ENCODE measurements at regions not wholly inside any gene's neighbourhood (a gene's known extent, or its start where the extent isn't known, plus 50 kb on each side); places are given as distances from the start of the nearest gene placed in this dataset.

DNA sequence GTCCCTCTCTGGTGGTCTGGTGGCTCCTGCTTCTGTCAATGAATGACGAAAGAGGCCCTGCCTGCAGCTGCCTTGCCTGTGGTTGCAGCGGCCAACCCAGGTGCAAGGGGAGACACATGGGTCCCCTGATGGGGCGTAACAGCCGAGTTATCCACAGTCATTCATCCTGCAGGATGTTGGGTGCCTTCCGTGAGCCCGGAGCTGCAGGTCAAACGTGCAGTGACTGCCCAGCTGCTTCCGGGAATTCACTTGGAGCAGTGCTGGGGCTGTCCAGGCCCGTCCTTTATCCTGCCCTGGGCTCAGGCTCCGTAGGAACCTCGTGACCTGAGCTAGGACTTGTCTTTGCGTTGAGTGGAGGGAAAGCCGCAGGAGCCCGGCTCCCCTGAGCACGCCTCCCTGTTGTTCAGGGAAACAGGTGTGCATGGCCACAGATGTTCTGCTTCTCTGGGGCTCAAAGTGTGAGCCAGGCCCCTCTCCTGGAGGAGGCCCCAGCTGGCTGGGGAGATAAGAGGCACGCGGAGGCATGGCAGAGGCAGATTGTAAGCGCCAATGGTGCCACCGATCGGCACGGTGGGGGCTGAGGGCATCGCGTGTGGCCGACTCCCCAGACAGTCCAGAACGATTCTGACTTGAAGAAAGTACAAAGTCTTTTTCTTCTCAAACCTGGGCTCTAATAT is 635.4 kb downstream of the BRD1 start:
- no peak overlapping the region for H3K4me3 Mint-ChIP-seq
- no peaks in the 10 kb centered on the region for H3K9me3 Mint-ChIP-seq
- H3K4me1 Mint-ChIP-seq (ENCODE audit: low read depth), result no peaks in the 10 kb centered on the region
- no peak for ATAC-seq
- H3K27me3 Mint-ChIP-seq (ENCODE audit: low read depth), result peaks cover 21% of the 10 kb centered on the region
- H3K36me3 Mint-ChIP-seq (ENCODE audit: insufficient read depth), result no peaks in the 10 kb centered on the region
- DNase-seq, result no peak

DNA sequence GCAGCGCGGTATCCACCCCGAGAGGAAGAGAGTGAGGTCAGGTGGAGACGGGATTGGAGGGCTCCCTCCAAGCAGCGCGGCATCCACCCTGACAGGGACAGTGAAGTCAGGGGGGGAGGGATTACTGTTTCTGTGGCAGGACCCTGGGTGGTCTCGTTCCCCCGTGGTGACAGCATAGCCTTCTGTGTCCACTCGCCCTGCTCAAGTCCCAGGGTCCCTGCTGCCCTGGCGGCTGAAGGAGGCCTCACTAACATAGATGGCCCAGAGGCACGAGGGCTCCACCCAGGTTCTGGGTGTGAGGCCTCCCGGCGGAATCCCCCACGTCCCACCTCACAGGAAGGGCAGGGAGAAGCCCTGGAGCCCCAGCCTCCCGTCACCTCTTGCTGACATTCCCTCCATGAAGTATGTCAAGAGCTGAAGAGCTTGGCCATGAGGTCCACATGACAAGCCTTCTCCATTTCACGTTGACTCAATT is 636.1 kb downstream of the BRD1 start:
- Mint-ChIP-seq H3K4me3 (no peak overlapping the region), H3K27me3 (ENCODE audit: low read depth) (peaks cover 17% of the 10 kb centered on the region), H3K4me1 (ENCODE audit: low read depth) (no peaks in the 10 kb centered on the region), H3K36me3 (ENCODE audit: insufficient read depth) (no peaks in the 10 kb centered on the region), H3K9me3 (no peaks in the 10 kb centered on the region)
- ATAC-seq (no peak), DNase-seq (no peak)

DNA sequence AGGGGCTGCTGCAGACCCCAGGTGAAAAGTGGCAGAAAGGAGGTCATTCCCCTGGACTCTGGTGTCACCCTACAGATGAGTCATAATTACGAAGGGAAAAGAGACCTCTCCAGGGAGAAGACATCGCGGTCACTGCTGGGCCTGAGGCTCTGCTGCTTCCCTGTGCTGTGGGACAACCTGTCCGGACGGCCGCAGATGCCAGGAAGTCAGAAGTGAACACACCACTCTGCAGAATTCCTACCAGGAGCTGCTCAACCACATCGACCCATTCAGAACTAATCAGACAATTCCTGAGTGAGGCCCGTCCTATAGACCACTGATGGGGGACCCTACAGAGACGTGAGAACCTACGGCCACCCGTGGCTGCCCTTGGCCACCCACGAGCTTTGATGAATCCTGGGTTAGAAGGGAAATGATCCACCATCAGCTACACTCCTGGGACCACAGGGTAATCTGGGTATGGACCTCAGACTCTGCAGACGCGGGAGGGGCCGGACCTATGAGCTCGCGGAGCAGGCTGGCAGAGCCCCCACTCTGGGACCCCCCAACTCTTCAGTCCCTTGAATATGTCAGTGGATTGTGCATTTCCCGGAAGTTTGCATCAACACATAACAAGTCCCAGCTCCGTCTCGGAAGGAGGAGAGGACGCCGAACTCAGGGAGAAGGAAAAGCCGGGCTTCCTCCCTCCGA is 636.7 kb downstream of the BRD1 start:
- Mint-ChIP-seq H3K4me3 (no peak overlapping the region), H3K27me3 (ENCODE audit: low read depth) (peaks cover 19% of the 10 kb centered on the region), H3K4me1 (ENCODE audit: low read depth) (no peaks in the 10 kb centered on the region), H3K36me3 (ENCODE audit: insufficient read depth) (no peaks in the 10 kb centered on the region), H3K9me3 (no peaks in the 10 kb centered on the region)
- ATAC-seq (no peak), DNase-seq (no peak)

DNA sequence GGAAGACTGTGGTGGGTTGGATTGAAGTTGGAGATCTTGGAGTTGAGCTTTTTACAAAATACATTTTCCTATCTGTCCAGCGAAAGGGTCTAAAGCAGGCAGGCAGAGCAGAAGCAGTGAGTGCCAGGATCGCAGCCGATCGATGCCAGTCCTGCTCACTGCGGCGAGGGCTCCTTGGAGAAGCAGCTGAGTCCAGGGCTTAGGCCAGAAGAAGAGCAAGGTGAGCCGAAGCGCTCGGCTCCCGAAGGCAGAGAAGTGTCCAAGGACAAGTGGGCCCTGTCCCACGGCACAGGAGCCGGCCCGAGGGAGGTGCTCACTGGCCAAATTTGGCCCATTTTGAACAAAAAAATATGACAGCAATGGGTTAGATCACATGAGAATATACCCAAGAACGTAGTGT is 637.8 kb downstream of the BRD1 start:
- Mint-ChIP-seq H3K27me3 (ENCODE audit: low read depth) (peaks cover 22% of the 10 kb centered on the region), H3K4me1 (ENCODE audit: low read depth) (no peaks in the 10 kb centered on the region), H3K4me3 (no peak overlapping the region), H3K9me3 (no peaks in the 10 kb centered on the region), H3K36me3 (ENCODE audit: insufficient read depth) (no peaks in the 10 kb centered on the region)
- no peak for ATAC-seq
- DNase-seq, result no peak

DNA sequence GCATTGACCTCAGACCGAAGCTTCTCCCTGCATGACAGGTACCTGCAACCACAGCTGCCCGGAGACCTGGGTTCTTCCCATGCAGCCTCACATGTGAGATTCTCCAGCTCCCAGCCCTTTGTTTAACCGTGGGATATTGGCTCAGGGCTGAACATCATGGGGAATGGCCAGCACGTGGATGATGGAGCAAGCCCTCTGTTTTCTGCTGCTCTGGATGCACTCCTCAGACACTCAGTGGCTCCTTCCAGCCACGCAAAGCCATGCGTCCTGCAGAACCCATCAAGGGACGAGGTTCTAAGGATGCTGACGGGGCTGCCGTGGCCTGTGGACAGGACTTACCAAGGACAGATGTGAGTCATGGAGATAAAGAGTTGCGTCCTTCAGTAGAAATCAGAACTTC is 639.1 kb downstream of the BRD1 start:
- H3K9me3 Mint-ChIP-seq, result no peaks in the 10 kb centered on the region
- no peaks in the 10 kb centered on the region for H3K36me3 Mint-ChIP-seq (ENCODE audit: insufficient read depth)
- H3K4me3 Mint-ChIP-seq, result no peak overlapping the region
- ATAC-seq (no peak), DNase-seq (no peak)
- peaks cover 22% of the 10 kb centered on the region for H3K27me3 Mint-ChIP-seq (ENCODE audit: low read depth)
- H3K4me1 Mint-ChIP-seq (ENCODE audit: low read depth), result no peaks in the 10 kb centered on the region

DNA sequence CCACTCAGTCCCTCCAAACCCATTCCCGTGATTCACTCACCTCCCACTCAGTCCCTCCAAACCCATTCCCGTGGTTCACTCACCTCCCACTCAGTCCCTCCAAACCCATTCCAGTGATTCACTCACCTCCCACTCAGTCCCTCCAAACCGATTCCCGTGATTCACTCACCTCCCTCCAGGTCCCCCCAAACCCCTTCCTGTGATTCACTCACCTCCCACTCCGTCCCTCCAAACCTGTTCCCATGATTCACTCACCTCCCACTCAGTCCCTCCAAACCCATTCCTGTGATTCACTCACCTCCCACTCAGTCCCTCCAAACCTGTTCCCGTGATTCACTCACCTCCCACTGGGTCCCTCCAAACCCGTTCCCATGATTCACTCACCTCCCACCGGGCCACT is 639.6 kb downstream of the BRD1 start:
- H3K36me3 Mint-ChIP-seq (ENCODE audit: insufficient read depth), result no peaks in the 10 kb centered on the region

DNA sequence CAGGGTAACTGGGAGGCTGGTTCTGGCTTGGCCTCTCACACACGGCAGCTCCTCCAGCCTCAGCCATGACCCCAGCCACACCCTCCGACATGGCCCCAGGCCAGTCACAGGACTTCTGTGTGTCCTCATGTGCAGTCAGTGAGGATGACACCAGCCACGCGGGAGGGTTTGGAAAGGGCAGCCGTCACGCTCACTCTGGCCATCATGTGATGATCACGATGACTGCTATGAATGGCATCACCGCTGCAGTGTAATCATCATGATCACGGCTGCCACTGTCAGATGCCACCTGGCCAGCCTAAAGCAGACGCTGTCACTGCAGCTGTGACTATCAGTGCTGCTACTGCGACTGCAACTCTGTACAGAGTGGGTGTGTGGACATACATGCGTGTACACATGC is 640.9 kb downstream of the BRD1 start:
- Mint-ChIP-seq H3K4me1 (ENCODE audit: low read depth) (no peaks in the 10 kb centered on the region), H3K27me3 (ENCODE audit: low read depth) (peaks cover 22% of the 10 kb centered on the region), H3K9me3 (no peaks in the 10 kb centered on the region), H3K36me3 (ENCODE audit: insufficient read depth) (no peaks in the 10 kb centered on the region), H3K4me3 (no peak overlapping the region)
- no peak for ATAC-seq
- no peak for DNase-seq

More for the DNA sequence above, 639.6 kb downstream of the BRD1 start:
- Mint-ChIP-seq H3K4me3 (no peak overlapping the region), H3K9me3 (no peaks in the 10 kb centered on the region), H3K4me1 (ENCODE audit: low read depth) (no peaks in the 10 kb centered on the region), H3K27me3 (ENCODE audit: low read depth) (peaks cover 22% of the 10 kb centered on the region)
- no peak for ATAC-seq
- DNase-seq, result no peak

DNA sequence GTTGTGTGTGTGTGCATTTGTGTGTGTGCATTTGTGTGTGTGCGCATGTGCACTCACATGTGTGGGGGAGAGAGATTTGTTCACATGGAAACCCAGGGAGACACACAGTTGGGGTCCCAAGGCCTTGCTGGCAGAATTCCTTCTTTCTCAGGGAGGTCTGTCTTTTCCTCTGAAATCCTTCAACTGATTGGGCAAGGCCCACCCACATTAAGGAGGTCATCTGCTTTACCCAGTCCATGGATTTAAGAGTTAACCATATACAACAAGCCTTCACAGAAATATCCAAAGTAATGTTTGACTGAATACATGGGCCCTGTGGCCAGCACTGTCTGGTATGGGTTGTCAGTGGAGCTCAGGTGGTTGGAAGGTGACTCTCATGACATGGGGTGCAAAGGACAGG is 641.4 kb downstream of the BRD1 start:
- H3K27me3 Mint-ChIP-seq (ENCODE audit: low read depth), result peaks cover 20% of the 10 kb centered on the region
- DNase-seq, result no peak
- no peaks in the 10 kb centered on the region for H3K4me1 Mint-ChIP-seq (ENCODE audit: low read depth)
- H3K4me3 Mint-ChIP-seq, result no peak overlapping the region
- no peaks in the 10 kb centered on the region for H3K9me3 Mint-ChIP-seq
- ATAC-seq, result no peak
- no peaks in the 10 kb centered on the region for H3K36me3 Mint-ChIP-seq (ENCODE audit: insufficient read depth)

DNA sequence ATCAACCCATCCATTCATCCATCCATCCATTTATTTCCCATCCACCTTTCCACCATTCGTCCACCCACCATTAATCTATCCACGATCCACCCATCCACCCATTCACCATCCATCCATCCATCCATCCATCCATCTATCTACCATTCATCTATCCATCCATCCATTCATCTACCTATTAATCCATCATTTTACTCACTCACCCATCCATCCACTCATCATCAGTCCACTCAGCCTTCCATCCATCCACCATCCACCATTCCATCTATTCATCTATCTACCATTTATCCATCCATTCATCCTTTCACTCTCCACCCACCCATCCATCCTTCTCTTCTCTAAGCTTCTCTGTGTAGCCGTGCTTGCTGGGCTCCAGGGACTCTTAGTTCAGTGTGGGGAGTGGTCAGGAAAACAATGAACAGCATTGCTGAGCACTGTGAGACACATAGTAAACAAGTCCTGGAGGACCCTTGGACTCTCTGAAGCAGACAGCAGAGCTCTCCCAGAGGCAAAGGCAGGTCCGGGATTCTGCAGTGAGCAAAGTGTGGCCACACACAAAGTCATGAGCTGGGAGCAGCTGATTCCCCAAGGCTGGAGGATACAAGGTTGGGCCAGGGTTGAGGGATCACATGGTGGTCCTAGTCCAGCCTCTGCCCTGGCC is 642.2 kb downstream of the BRD1 start:
- no peak for DNase-seq
- Mint-ChIP-seq H3K36me3 (ENCODE audit: insufficient read depth) (no peaks in the 10 kb centered on the region), H3K27me3 (ENCODE audit: low read depth) (peaks cover 18% of the 10 kb centered on the region), H3K4me3 (no peak overlapping the region), H3K9me3 (no peaks in the 10 kb centered on the region), H3K4me1 (ENCODE audit: low read depth) (no peaks in the 10 kb centered on the region)
- ATAC-seq, result no peak

DNA sequence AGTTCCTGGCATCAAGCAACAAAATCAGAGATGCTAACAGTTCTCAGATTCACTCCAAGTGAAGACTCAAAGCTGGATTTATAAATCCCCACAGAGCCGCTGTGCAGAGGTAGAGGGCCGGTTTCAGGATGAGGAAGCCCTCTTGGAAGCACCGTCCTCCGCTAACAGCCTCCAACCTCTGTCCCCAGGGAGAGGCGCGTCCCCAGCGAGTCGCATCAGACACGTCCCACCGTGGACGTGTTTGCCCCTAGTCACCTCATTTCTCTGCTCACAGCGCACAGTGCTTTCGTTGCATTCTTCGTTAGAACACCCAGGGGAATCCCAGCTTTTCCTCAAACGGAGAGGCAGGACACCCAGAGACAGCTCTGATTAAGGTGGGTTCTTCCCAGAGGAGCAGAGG is 642.9 kb downstream of the BRD1 start:
- no peak for ATAC-seq
- Mint-ChIP-seq H3K9me3 (no peaks in the 10 kb centered on the region), H3K36me3 (ENCODE audit: insufficient read depth) (no peaks in the 10 kb centered on the region), H3K4me1 (ENCODE audit: low read depth) (no peaks in the 10 kb centered on the region), H3K4me3 (no peak overlapping the region), H3K27me3 (ENCODE audit: low read depth) (peaks cover 16% of the 10 kb centered on the region)
- DNase-seq, result no peak

DNA sequence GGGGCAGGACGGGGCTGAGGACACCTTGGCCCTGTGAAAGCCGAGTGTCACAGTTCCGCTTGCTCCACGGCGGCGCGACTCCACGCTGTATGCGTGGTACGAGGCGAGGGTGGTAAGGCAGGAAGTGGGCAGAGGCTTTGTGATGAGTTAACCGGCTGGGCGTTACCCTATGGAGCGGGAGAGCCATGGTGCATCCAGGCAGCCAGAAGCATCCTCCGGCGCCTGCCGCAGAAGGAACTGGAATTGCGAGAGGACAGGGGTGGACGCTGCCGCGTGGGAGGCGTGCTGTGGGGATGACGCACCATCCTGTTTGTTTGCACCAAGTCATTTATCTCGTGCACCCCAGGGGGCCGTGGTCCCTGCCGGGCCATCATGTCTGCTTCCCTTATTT is 643.9 kb downstream of the BRD1 start:
- Mint-ChIP-seq H3K4me3 (no peak overlapping the region), H3K4me1 (ENCODE audit: low read depth) (no peaks in the 10 kb centered on the region), H3K9me3 (no peaks in the 10 kb centered on the region), H3K36me3 (ENCODE audit: insufficient read depth) (no peaks in the 10 kb centered on the region), H3K27me3 (ENCODE audit: low read depth) (peaks cover 16% of the 10 kb centered on the region)
- DNase-seq (no peak), ATAC-seq (no peak)

DNA sequence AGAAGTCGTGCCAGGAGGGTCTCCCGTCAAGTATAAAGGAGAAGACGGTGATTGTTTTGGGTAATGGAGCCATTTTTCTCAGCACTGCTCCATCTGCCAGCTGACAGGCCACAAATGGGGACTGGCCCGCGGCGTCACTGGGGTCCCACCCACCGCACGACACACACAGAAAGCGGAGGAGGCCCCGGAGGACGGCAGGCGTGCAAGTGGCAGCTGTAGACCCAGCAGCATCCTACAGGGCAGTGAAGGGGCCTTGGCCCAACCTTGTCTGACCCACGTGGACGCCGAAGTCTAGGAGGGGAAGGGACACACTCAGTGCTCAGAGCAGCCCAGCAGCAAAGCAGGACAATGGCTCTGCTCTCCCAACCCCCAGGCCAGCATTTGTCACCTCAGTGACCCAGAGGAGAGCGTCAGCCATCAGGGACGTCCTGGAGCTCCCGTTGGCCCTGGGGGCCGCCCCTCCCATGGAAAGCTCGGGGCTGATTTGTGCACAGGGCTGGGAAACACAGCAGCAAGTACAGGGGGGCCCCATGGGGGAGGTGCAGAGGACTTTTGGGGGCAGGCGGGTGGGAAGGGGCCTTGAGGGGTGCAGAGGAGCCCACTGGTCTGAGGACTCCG is 644.4 kb downstream of the BRD1 start:
- Mint-ChIP-seq H3K4me3 (no peak overlapping the region), H3K9me3 (no peaks in the 10 kb centered on the region), H3K36me3 (ENCODE audit: insufficient read depth) (no peaks in the 10 kb centered on the region), H3K27me3 (ENCODE audit: low read depth) (peaks cover 15% of the 10 kb centered on the region), H3K4me1 (ENCODE audit: low read depth) (no peaks in the 10 kb centered on the region)
- ATAC-seq (no peak), DNase-seq (no peak)

DNA sequence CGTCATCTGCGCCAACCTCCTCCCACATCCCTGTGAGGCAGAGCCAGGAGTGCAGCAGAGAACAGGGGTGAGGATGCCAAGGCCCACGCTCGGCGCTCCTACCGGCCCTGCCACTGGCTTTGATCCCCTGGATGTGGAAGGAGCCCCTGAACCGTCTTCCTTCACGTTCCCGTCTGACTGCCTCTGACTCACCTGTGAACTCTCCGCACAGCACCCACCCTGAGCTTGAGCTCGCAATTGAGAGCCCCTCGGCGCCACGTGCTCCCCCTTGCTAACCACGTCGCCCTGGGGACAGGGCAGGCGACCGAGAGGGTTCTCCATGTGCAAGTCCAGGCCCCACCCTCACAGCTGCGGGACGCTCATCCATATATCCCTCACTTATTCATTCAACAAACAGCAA is 645.3 kb downstream of the BRD1 start:
- DNase-seq (no peak), ATAC-seq (no peak)
- Mint-ChIP-seq H3K4me1 (ENCODE audit: low read depth) (no peaks in the 10 kb centered on the region), H3K27me3 (ENCODE audit: low read depth) (peaks cover 13% of the 10 kb centered on the region), H3K36me3 (ENCODE audit: insufficient read depth) (no peaks in the 10 kb centered on the region), H3K4me3 (no peak overlapping the region), H3K9me3 (no peaks in the 10 kb centered on the region)

DNA sequence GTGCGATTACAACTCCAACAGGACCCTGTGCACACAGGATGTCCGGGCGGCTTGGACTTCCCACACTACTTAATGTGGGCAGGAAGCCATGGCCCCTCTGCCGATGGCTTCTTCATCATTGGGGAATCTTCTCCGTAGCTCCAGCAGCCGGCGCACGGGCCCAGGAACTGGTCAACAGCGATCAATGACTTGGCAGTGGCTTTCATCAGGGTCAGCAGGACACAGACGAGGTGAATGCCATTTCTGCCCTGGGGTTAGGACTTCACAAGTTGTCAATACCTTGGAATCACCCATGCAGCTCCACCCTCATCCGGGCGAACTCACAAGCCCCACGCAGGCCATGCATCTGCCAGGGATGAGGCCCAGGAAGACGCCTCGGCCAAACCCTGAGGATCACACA is 645.7 kb downstream of the BRD1 start:
- ATAC-seq, result no peak
- DNase-seq, result no peak
- no peaks in the 10 kb centered on the region for H3K4me1 Mint-ChIP-seq (ENCODE audit: low read depth)
- H3K9me3 Mint-ChIP-seq, result no peaks in the 10 kb centered on the region
- peaks cover 13% of the 10 kb centered on the region for H3K27me3 Mint-ChIP-seq (ENCODE audit: low read depth)
- H3K36me3 Mint-ChIP-seq (ENCODE audit: insufficient read depth), result no peaks in the 10 kb centered on the region
- no peak overlapping the region for H3K4me3 Mint-ChIP-seq

DNA sequence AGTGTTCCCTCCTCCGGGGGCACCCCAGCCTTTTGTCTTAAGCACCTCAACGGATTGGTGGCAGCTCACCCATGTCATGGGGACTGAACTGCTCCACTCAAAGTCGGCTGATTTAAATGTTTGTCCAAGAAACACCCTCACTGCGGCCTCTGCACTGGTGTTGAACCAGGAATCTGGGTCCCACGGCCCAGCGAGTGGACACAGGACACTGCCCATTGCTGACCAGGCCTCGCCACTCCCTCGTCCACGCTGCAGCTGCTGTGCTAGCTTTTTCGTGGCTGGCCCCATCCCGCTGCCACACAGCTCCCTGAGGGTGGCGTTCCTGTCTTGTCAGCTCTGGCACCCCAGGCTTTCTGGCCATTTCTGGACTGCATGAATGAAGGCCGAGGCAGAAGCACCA is 646.2 kb downstream of the BRD1 start:
- no peaks in the 10 kb centered on the region for H3K4me1 Mint-ChIP-seq (ENCODE audit: low read depth)
- no peak overlapping the region for H3K4me3 Mint-ChIP-seq
- no peak for DNase-seq
- H3K36me3 Mint-ChIP-seq (ENCODE audit: insufficient read depth), result no peaks in the 10 kb centered on the region
- H3K9me3 Mint-ChIP-seq, result no peaks in the 10 kb centered on the region
- peaks cover 13% of the 10 kb centered on the region for H3K27me3 Mint-ChIP-seq (ENCODE audit: low read depth)
- no peak for ATAC-seq
